IMR-90 (cell line): ENCODE measurements at regions not wholly inside any gene's neighbourhood (a gene's known extent, or its start where the extent isn't known, plus 50 kb on each side); places are given as distances from the start of the nearest gene placed in this dataset.

Experiments
- ATAC-seq: fragments of 200-7000 bp; cut with Tn5 transposase; 2 replicates; pipeline ENCODE4 v1.9.1; 2020; ENCODE audit warnings: low read depth, mild to moderate bottlenecking, moderate library complexity
- BruUV-seq: library from RNA; stranded (reverse); fragments of 400-500 nt; replicated peaks from 2 replicates; lab custom pipeline; 2021; lab: Mats Ljungman, UMichigan
- CTCF ChIA-PET: fragments of 300-600 bp; formaldehyde crosslinking; extraction: SDS; loops from one replicate; lab custom pipeline; 2021; ENCODE audit warnings: antibody characterized with exemption; lab: Yijun Ruan, JAX
- POLR2A ChIA-PET: fragments of 300-600 bp; sonication (Branson Sonifier 250); formaldehyde crosslinking; loops from one replicate; lab custom pipeline; 2022; ENCODE audit warnings: antibody characterized with exemption; ENCODE audit not compliant: unreplicated experiment; lab: Charles Lee
- DNase-seq: peaks from one replicate; pipeline ENCODE4 v3.0.0; 2013
- H2AFZ ChIP-seq: replicated peaks from 2 replicates; pipeline ENCODE3; 2013; ENCODE audit warnings: low read length, mild to moderate bottlenecking; ENCODE audit not compliant: poor library complexity
- H2AK5ac ChIP-seq: 2 replicates; pipeline ENCODE4 v1.6.1; 2013; ENCODE audit warnings: low read depth, low read length, inconsistent platforms
- H2AK9ac ChIP-seq: replicated peaks from 2 replicates; pipeline ENCODE3; 2013; ENCODE audit warnings: mild to moderate bottlenecking, low read depth, low read length, moderate library complexity; ENCODE audit not compliant: poor library complexity
- H2BK120ac ChIP-seq: 2 replicates; pipeline ENCODE4 v1.6.1; 2013; ENCODE audit warnings: low read depth, low read length, inconsistent platforms
- H2BK15ac ChIP-seq: 3 replicates; pipeline ENCODE4 v1.6.1; 2013; ENCODE audit warnings: low read depth, low read length, inconsistent platforms
- H2BK20ac ChIP-seq: 2 replicates; pipeline ENCODE4 v1.6.1; 2013; ENCODE audit warnings: low read depth, mild to moderate bottlenecking, inconsistent platforms, low read length, moderate library complexity
- H2BK5ac ChIP-seq: 2 replicates; pipeline ENCODE4 v1.6.1; 2013; ENCODE audit warnings: mild to moderate bottlenecking, low read depth, low read length, inconsistent platforms; ENCODE audit not compliant: poor library complexity, severe bottlenecking
- H3K14ac ChIP-seq: replicated peaks from 2 replicates; pipeline ENCODE4 v1.6.1; 2013; ENCODE audit warnings: low read depth, low read length, inconsistent platforms
- H3K18ac ChIP-seq: 2 replicates; pipeline ENCODE4 v1.6.1; 2013; ENCODE audit warnings: low read depth, low read length, control low read depth
- H3K23ac ChIP-seq: 2 replicates; pipeline ENCODE4 v1.6.1; 2013; ENCODE audit warnings: low read depth, low read length, inconsistent platforms
- H3K27ac ChIP-seq: 2 replicates; pipeline ENCODE4 v1.5.1; 2013; ENCODE audit warnings: mild to moderate bottlenecking, control low read depth, low read length; ENCODE audit not compliant: insufficient read depth
- H3K27me3 ChIP-seq: 2 replicates; pipeline ENCODE4 v1.6.1; 2013; ENCODE audit warnings: low read length; ENCODE audit not compliant: control insufficient read depth, insufficient read depth
- H3K36me3 ChIP-seq: 2 replicates; pipeline ENCODE4 v1.6.1; 2013; ENCODE audit warnings: low read length, mixed read lengths; ENCODE audit not compliant: control insufficient read depth, insufficient read depth
- H3K4ac ChIP-seq: 2 replicates; pipeline ENCODE4 v1.6.1; 2013; ENCODE audit warnings: low read depth, low read length, inconsistent platforms
- H3K4me1 ChIP-seq: 2 replicates; pipeline ENCODE4 v1.6.1; 2013; ENCODE audit warnings: low read length, mixed read lengths; ENCODE audit not compliant: control insufficient read depth, insufficient read depth
- H3K4me2 ChIP-seq: 2 replicates; pipeline ENCODE4 v1.6.1; 2013; ENCODE audit warnings: low read depth, mild to moderate bottlenecking, control low read depth, low read length, moderate library complexity
- H3K4me3 ChIP-seq: 2 replicates; pipeline ENCODE4 v1.5.1; 2013; ENCODE audit warnings: low read depth, mild to moderate bottlenecking, control low read depth, low read length, moderate library complexity; ENCODE audit not compliant: insufficient read depth
- H3K56ac ChIP-seq: 2 replicates; pipeline ENCODE4 v1.6.1; 2013; ENCODE audit warnings: low read length, inconsistent platforms; ENCODE audit not compliant: insufficient read depth; ENCODE audit errors: extremely low read depth
- H3K79me1 ChIP-seq, 2 experiments: 2 replicates each; pipeline ENCODE4 v1.6.1; 2013; ENCODE audit warnings: low read length in 2 of 2, inconsistent platforms in 1 of 2, low read depth in 1 of 2
- H3K9ac ChIP-seq: 2 replicates; pipeline ENCODE4 v1.6.1; 2013; ENCODE audit warnings: low read depth, low read length, control low read depth
- H3K9me1 ChIP-seq: 2 replicates; pipeline ENCODE4 v1.6.1; 2013; ENCODE audit warnings: low read length, inconsistent platforms; ENCODE audit not compliant: insufficient read depth
- H3K9me3 ChIP-seq: 2 replicates; pipeline ENCODE4 v1.6.1; 2013; ENCODE audit warnings: low read length; ENCODE audit not compliant: control insufficient read depth, insufficient read depth
- H4K20me1 ChIP-seq: 2 replicates; pipeline ENCODE4 v1.6.1; 2013; ENCODE audit warnings: low read length, inconsistent platforms; ENCODE audit not compliant: insufficient read depth
- H4K5ac ChIP-seq: 2 replicates; pipeline ENCODE4 v1.6.1; 2013; ENCODE audit warnings: mild to moderate bottlenecking, low read depth, low read length, control low read depth
- H4K8ac ChIP-seq, 2 experiments: 2 replicates each; pipeline ENCODE4 v1.6.1; 2013; ENCODE audit warnings: low read depth in 2 of 2, low read length in 2 of 2, control low read depth in 1 of 2, inconsistent platforms in 1 of 2
- H4K91ac ChIP-seq: 2 replicates; pipeline ENCODE4 v1.6.1; 2013; ENCODE audit warnings: low read depth, low read length, inconsistent platforms; ENCODE audit not compliant: insufficient read depth
- BHLHE40 ChIP-seq: fragments of 150-350 bp; IDR thresholded peaks from 2 replicates; pipeline ENCODE4 v1.6.1; 2016; ENCODE audit warnings: mild to moderate bottlenecking, low read depth, low read length
- CEBPB ChIP-seq: IDR thresholded peaks from 2 replicates; pipeline ENCODE4 v1.6.1; 2012; ENCODE audit warnings: low read depth, low read length, improper control_type of control experiment
- CHD1 ChIP-seq: IDR thresholded peaks from 2 replicates; pipeline ENCODE4 v1.6.1; 2012; ENCODE audit warnings: low read depth, low read length, improper control_type of control experiment
- CTCF ChIP-seq: conservative IDR thresholded peaks from 2 replicates; pipeline ENCODE4 v1.5.1; 2012; ENCODE audit warnings: mild to moderate bottlenecking, low read depth, low read length, improper control_type of control experiment
- ELK1 ChIP-seq: fragments of 150-350 bp; IDR thresholded peaks from 2 replicates; pipeline ENCODE4 v1.6.1; 2016; ENCODE audit warnings: low read depth, mild to moderate bottlenecking, low read length, moderate library complexity, borderline replicate concordance
- FOS ChIP-seq: fragments of 150-350 bp; IDR thresholded peaks from 2 replicates; pipeline ENCODE4 v1.6.1; 2016; ENCODE audit warnings: low read depth, low read length
- MAFK ChIP-seq: IDR thresholded peaks from 2 replicates; pipeline ENCODE4 v1.6.1; 2012; ENCODE audit warnings: low read depth, low read length, improper control_type of control experiment
- MAZ ChIP-seq: IDR thresholded peaks from 2 replicates; pipeline ENCODE4 v1.6.1; 2012; ENCODE audit warnings: low read depth, mild to moderate bottlenecking, low read length, improper control_type of control experiment, moderate library complexity, borderline replicate concordance
- MXI1 ChIP-seq: IDR thresholded peaks from 2 replicates; pipeline ENCODE4 v1.6.1; 2012; ENCODE audit warnings: low read depth, mild to moderate bottlenecking, low read length, moderate library complexity, borderline replicate concordance
- NFE2L2 ChIP-seq: fragments of 150-350 bp; IDR thresholded peaks from 2 replicates; pipeline ENCODE4 v1.6.1; 2016; ENCODE audit warnings: low read depth, mild to moderate bottlenecking, low read length
- POLR2A ChIP-seq: IDR thresholded peaks from 2 replicates; pipeline ENCODE4 v1.6.1; 2012; ENCODE audit warnings: mild to moderate bottlenecking, low read depth, low read length
- RAD21 ChIP-seq: IDR thresholded peaks from 2 replicates; pipeline ENCODE4 v1.6.1; 2012; ENCODE audit warnings: low read length, improper control_type of control experiment
- RCOR1 ChIP-seq: IDR thresholded peaks from 2 replicates; pipeline ENCODE4 v1.6.1; 2012; ENCODE audit warnings: mild to moderate bottlenecking, low read length, improper control_type of control experiment; ENCODE audit not compliant: insufficient replicate concordance
- RFX5 ChIP-seq: IDR thresholded peaks from 2 replicates; pipeline ENCODE4 v1.8.0; 2012; ENCODE audit warnings: low read depth, mild to moderate bottlenecking, low read length, moderate library complexity
- SMC3 ChIP-seq: fragments of 150-350 bp; IDR thresholded peaks from 2 replicates; pipeline ENCODE4 v1.6.1; 2016; ENCODE audit warnings: low read depth, mild to moderate bottlenecking, antibody characterized with exemption, low read length, moderate library complexity
- USF2 ChIP-seq: fragments of 150-350 bp; IDR thresholded peaks from 2 replicates; pipeline ENCODE4 v1.6.1; 2017; ENCODE audit warnings: mild to moderate bottlenecking, antibody characterized with exemption, low read length, low read depth
- WGBS, 2 experiments: methylation state at CpG; one replicate each; pipeline versions ENCODE4 v1.1.5 to v1.1.7; 2013; ENCODE audit warnings: missing lambda C conversion rate in 2 of 2; ENCODE audit not compliant: insufficient read length in 1 of 2; ENCODE audit errors: extremely low coverage in 2 of 2; 5-methylcytosine and 5-hydroxymethylcytosine counted together
- dilution Hi-C: fragments of 300-500 bp; cut with HindIII; formaldehyde crosslinking; loops from one replicate; pipeline ENCODE4 v1.14.3; 2018; ENCODE audit warnings: low sequenced_read_pairs; ENCODE audit not compliant: unreplicated experiment
- in situ Hi-C: fragments of 300-500 bp; cut with MboI; formaldehyde crosslinking; loops from 3 replicates; pipeline ENCODE4 v1.14.3; 2019; ENCODE audit warnings: low sequenced_read_pairs, inconsistent platforms, mixed read lengths
- intact Hi-C: fragments of 100-400 bp; cut with micrococcal nuclease; formaldehyde crosslinking; loops from 2 replicates; pipeline ENCODE4 v1.10.0; 2022

- Histone ChIP-seq H2BK15ac (no peak overlapping the region), H3K9me3 (no peaks in the 10 kb centered on the region), H3K79me1 (no peaks in the 10 kb centered on the region), H3K23ac (no peak overlapping the region), H3K56ac (no peak overlapping the region), H4K20me1 (no peaks in the 10 kb centered on the region), H4K91ac (no peak overlapping the region), H4K8ac (no peak overlapping the region), H4K5ac (no peak overlapping the region), H2BK20ac (no peak overlapping the region), H3K4ac (no peak overlapping the region), H3K4me1 (no peaks in the 10 kb centered on the region), H3K27ac (no peak overlapping the region), H3K9me1 (no peaks in the 10 kb centered on the region), H2BK120ac (no peak overlapping the region), H2AFZ (no peak overlapping the region), H2AK5ac (no peak overlapping the region), H2AK9ac (no peak overlapping the region), H2BK5ac (no peak overlapping the region), H3K4me3 (no peak overlapping the region), H3K4me2 (no peak overlapping the region), H3K14ac (no peak overlapping the region), H3K36me3 (no peaks in the 10 kb centered on the region), H3K27me3 (no peaks in the 10 kb centered on the region), H3K18ac (no peak overlapping the region), H3K9ac (no peak overlapping the region)
- intact Hi-C loops (no loop called here), dilution Hi-C loops (no loop called here), in situ Hi-C loops (no loop called here)
- WGBS, 2 experiments, result no CpG with 5 or more reads among the region's 2 CpGs
- DNase-seq (no peak), ATAC-seq (no peak)
- no TSS peak for BruUV-seq
- ChIA-PET CTCF (no interaction called here), POLR2A (no interaction called here)
- no peak for TF ChIP-seq CEBPB
- TF ChIP-seq CHD1, result no peak
- TF ChIP-seq ELK1, result no peak
- no peak for TF ChIP-seq MAFK
- TF ChIP-seq CTCF, result no peak
- TF ChIP-seq RFX5, result no peak
- TF ChIP-seq USF2, result no peak
- no peak for TF ChIP-seq MXI1
- no peak for TF ChIP-seq SMC3
- no peak for TF ChIP-seq RCOR1
- TF ChIP-seq POLR2A, result no peak
- TF ChIP-seq MAZ, result no peak
- no peak for TF ChIP-seq FOS
- TF ChIP-seq NFE2L2, result no peak
- TF ChIP-seq RAD21, result no peak
- TF ChIP-seq BHLHE40, result no peak
Observed at GRCh38 chrX:139158256-139158655, 372.3 kb upstream of the F9 start.
